Glutamatergic neuron (in vitro differentiated cells): ENCODE measurements at regions not wholly inside any gene's neighbourhood (a gene's known extent, or its start where the extent isn't known, plus 50 kb on each side); places are given as distances from the start of the nearest gene placed in this dataset.

Experiments used
- DNase-seq: peaks from one replicate; pipeline ENCODE4 v3.0.0; 2022
- H3K27ac Mint-ChIP-seq: one replicate; pipeline ENCODE4 v1.8.0; 2020; ENCODE audit warnings: mild to moderate bottlenecking, mixed read lengths, inconsistent platforms; ENCODE audit not compliant: unreplicated experiment
- H3K27me3 Mint-ChIP-seq: one replicate; pipeline ENCODE4 v1.8.0; 2020; ENCODE audit warnings: mild to moderate bottlenecking, moderate library complexity, mixed read lengths, inconsistent platforms; ENCODE audit not compliant: unreplicated experiment
- H3K36me3 Mint-ChIP-seq: one replicate; pipeline ENCODE4 v1.8.0; 2020; ENCODE audit warnings: mild to moderate bottlenecking, mixed read lengths, inconsistent platforms; ENCODE audit not compliant: unreplicated experiment
- H3K4me1 Mint-ChIP-seq: one replicate; pipeline ENCODE4 v1.8.0; 2020; ENCODE audit warnings: mild to moderate bottlenecking, low read depth, mixed read lengths, inconsistent platforms; ENCODE audit not compliant: unreplicated experiment
- H3K4me3 Mint-ChIP-seq: one replicate; pipeline ENCODE4 v1.8.0; 2020; ENCODE audit warnings: mild to moderate bottlenecking, mixed read lengths, inconsistent platforms; ENCODE audit not compliant: unreplicated experiment
- H3K9me3 Mint-ChIP-seq: one replicate; pipeline ENCODE4 v1.8.0; 2020; ENCODE audit warnings: mild to moderate bottlenecking, moderate library complexity, mixed read lengths, inconsistent platforms; ENCODE audit not compliant: unreplicated experiment
- CTCF ChIP-seq: fragments of 200-600 bp; sonication (generic); IDR thresholded peaks from one replicate; pipeline ENCODE4 v1.5.0; 2021; ENCODE audit not compliant: partially characterized antibody, unreplicated experiment

GRCh38 chr12:74119811-74120362 lies 417.7 kb upstream of the ATXN7L3B start:
- Mint-ChIP-seq H3K27ac (no peak overlapping the region), H3K4me3 (no peak overlapping the region), H3K4me1 (no peaks in the 10 kb centered on the region), H3K36me3 (no peaks in the 10 kb centered on the region), H3K9me3 (no peaks in the 10 kb centered on the region), H3K27me3 (no peaks in the 10 kb centered on the region)
- TF ChIP-seq CTCF = no peak
- no peak for DNase-seq

GRCh38 chr12:74120644-74121043 lies 417.0 kb upstream of the ATXN7L3B start:
- Mint-ChIP-seq H3K36me3 (no peaks in the 10 kb centered on the region), H3K27me3 (no peaks in the 10 kb centered on the region), H3K27ac (no peak overlapping the region), H3K4me3 (no peak overlapping the region), H3K4me1 (no peaks in the 10 kb centered on the region), H3K9me3 (no peaks in the 10 kb centered on the region)
- no peak for TF ChIP-seq CTCF
- DNase-seq = no peak

- no peak overlapping the region for H3K4me3 Mint-ChIP-seq
- H3K36me3 Mint-ChIP-seq = no peaks in the 10 kb centered on the region
- DNase-seq = no peak
- H3K27ac Mint-ChIP-seq = no peak overlapping the region
- no peaks in the 10 kb centered on the region for H3K27me3 Mint-ChIP-seq
- no peaks in the 10 kb centered on the region for H3K9me3 Mint-ChIP-seq
- no peaks in the 10 kb centered on the region for H3K4me1 Mint-ChIP-seq
- no peak for TF ChIP-seq CTCF
Measured at GRCh38 chr12:74129702-74130101, 407.9 kb upstream of the ATXN7L3B start.

GRCh38 chr12:74144396-74144795 lies 393.2 kb upstream of the ATXN7L3B start:
- no peak for DNase-seq
- Mint-ChIP-seq H3K36me3 (no peaks in the 10 kb centered on the region), H3K27ac (no peak overlapping the region), H3K9me3 (no peaks in the 10 kb centered on the region), H3K27me3 (no peaks in the 10 kb centered on the region), H3K4me1 (no peaks in the 10 kb centered on the region), H3K4me3 (no peak overlapping the region)
- TF ChIP-seq CTCF = no peak

GRCh38 chr12:74145328-74145727 lies 392.3 kb upstream of the ATXN7L3B start:
- Mint-ChIP-seq H3K27ac (no peak overlapping the region), H3K4me3 (no peak overlapping the region), H3K27me3 (no peaks in the 10 kb centered on the region), H3K36me3 (no peaks in the 10 kb centered on the region), H3K9me3 (no peaks in the 10 kb centered on the region), H3K4me1 (no peaks in the 10 kb centered on the region)
- DNase-seq = no peak
- TF ChIP-seq CTCF = no peak
